Endothelial cell of umbilical vein (primary cell): ENCODE measurements at regions not wholly inside any gene's neighbourhood (a gene's known extent, or its start where the extent isn't known, plus 50 kb on each side); places are given as distances from the start of the nearest gene placed in this dataset.

ENCODE experiments used
- BruUV-seq: library from RNA; stranded (reverse); fragments of 400-500 nt; replicated peaks from 2 replicates; lab custom pipeline; 2021; lab: Mats Ljungman, UMichigan
- CTCF ChIA-PET: fragments of 300-600, 350-600 bp; sonication (Branson Sonifier 250); formaldehyde crosslinking; loops from one replicate; lab custom pipeline; 2021; ENCODE audit warnings: antibody characterized with exemption, inconsistent platforms; lab: Charles Lee
- POLR2A ChIA-PET: fragments of 300-600, 350-600 bp; sonication (Branson Sonifier 250); formaldehyde crosslinking; loops from one replicate; lab custom pipeline; 2021; ENCODE audit warnings: antibody characterized with exemption, inconsistent platforms; lab: Charles Lee
- DNase-seq: peaks from one replicate; pipeline ENCODE4 v3.0.0-alpha.2; 2011; ENCODE audit warnings: low read depth, low spot score
- FAIRE-seq: peaks from 2 replicates; lab custom pipeline; 2011; peaks lifted over from hg19 to GRCh38; lab: Jason Lieb, UNC
- H2AFZ ChIP-seq: 2 replicates; pipeline ENCODE4 v1.6.0; 2012; ENCODE audit warnings: low read depth, low read length, control low read depth, inconsistent platforms
- H3K27ac ChIP-seq: 2 replicates; pipeline ENCODE4 v1.5.1; 2011; ENCODE audit warnings: low read depth, mild to moderate bottlenecking, control low read depth, low read length, moderate library complexity; ENCODE audit not compliant: insufficient read depth
- H3K27me3 ChIP-seq, 2 experiments: 2 replicates each; pipeline versions ENCODE4 v1.6.0 to v1.6.1; 2011; ENCODE audit warnings: low read length in 2 of 2, mixed read lengths in 1 of 2; ENCODE audit not compliant: control insufficient read depth in 2 of 2, insufficient read depth in 2 of 2
- H3K36me3 ChIP-seq, 2 experiments: 2 replicates in 1 of 2; 3 replicates in 1 of 2; pipeline ENCODE4 v1.5.1; 2011; ENCODE audit warnings: low read length in 2 of 2, mild to moderate bottlenecking in 1 of 2, moderate library complexity in 1 of 2; ENCODE audit not compliant: control insufficient read depth in 2 of 2, insufficient read depth in 2 of 2; ENCODE audit errors: extremely low read depth in 1 of 2
- H3K4me1 ChIP-seq: 3 replicates; pipeline ENCODE4 v1.5.1; 2011; ENCODE audit warnings: mild to moderate bottlenecking, low read length; ENCODE audit not compliant: control insufficient read depth, insufficient read depth; ENCODE audit errors: extremely low read depth
- H3K4me2 ChIP-seq: 2 replicates; pipeline ENCODE4 v1.6.1; 2011; ENCODE audit warnings: low read length, control low read depth, mixed read lengths; ENCODE audit not compliant: insufficient read depth
- H3K4me3 ChIP-seq, 3 experiments: fragments of 200-600 bp in 1 of 3; sonication (generic), shearing (Covaris generic) in 1 of 3; replicated peaks in 1 of 3; 2 replicates each; pipeline ENCODE4 v1.5.1; 2011 to 2016; ENCODE audit warnings: control low read depth in 3 of 3, low read length in 3 of 3, mild to moderate bottlenecking in 2 of 3, inconsistent platforms in 1 of 3, low read depth in 1 of 3, moderate library complexity in 1 of 3; ENCODE audit not compliant: insufficient read depth in 1 of 3
- H3K79me2 ChIP-seq: 2 replicates; pipeline ENCODE4 v1.6.0; 2012; ENCODE audit warnings: low read length, inconsistent platforms; ENCODE audit not compliant: control insufficient read depth, insufficient read depth
- H3K9ac ChIP-seq: replicated peaks from 2 replicates; pipeline ENCODE3; 2011; ENCODE audit warnings: low read length, control low read depth; ENCODE audit not compliant: insufficient read depth; ENCODE audit errors: extremely low read depth
- H3K9me1 ChIP-seq: replicated peaks from 3 replicates; pipeline ENCODE4 v1.6.0; 2011; ENCODE audit warnings: mild to moderate bottlenecking, low read length; ENCODE audit not compliant: control insufficient read depth, insufficient read depth; ENCODE audit errors: extremely low read depth
- H3K9me3 ChIP-seq: replicated peaks from 2 replicates; pipeline ENCODE4 v1.5.1; 2012; ENCODE audit warnings: low read length, inconsistent platforms; ENCODE audit not compliant: control insufficient read depth, insufficient read depth
- H4K20me1 ChIP-seq: replicated peaks from 2 replicates; pipeline ENCODE3; 2011; ENCODE audit warnings: mild to moderate bottlenecking, low read length; ENCODE audit not compliant: control insufficient read depth, insufficient read depth; ENCODE audit errors: extremely low read depth
- CTCF ChIP-seq, 2 donors: IDR thresholded peaks; 1 replicate in 1 of 2; 2 replicates in 1 of 2; pipeline ENCODE4 v1.5.1; 2011; ENCODE audit warnings: low read length in 2 of 2, mild to moderate bottlenecking in 2 of 2, moderate library complexity in 2 of 2, control low read depth in 1 of 2, inconsistent platforms in 1 of 2, low read depth in 1 of 2; ENCODE audit not compliant: insufficient read depth in 1 of 2; ENCODE audit errors: extremely low read depth in 1 of 2
- EZH2 ChIP-seq: IDR thresholded peaks from 2 replicates; pipeline ENCODE4 v1.6.1; 2012; ENCODE audit warnings: borderline replicate concordance, low read depth, mild to moderate bottlenecking, moderate library complexity, low read length, inconsistent platforms; ENCODE audit not compliant: severe bottlenecking
- FOS ChIP-seq: IDR thresholded peaks from 2 replicates; pipeline ENCODE4 v1.6.1; 2011; ENCODE audit warnings: mild to moderate bottlenecking, low read length, moderate library complexity, borderline replicate concordance; ENCODE audit not compliant: insufficient read depth
- GATA2 ChIP-seq: IDR thresholded peaks from 2 replicates; pipeline ENCODE4 v1.7.0; 2011; ENCODE audit warnings: low read depth, mild to moderate bottlenecking, moderate library complexity, mixed read lengths, low read length; ENCODE audit not compliant: insufficient read length, insufficient read depth
- JUN ChIP-seq: IDR thresholded peaks from 2 replicates; pipeline ENCODE4 v1.6.1; 2011; ENCODE audit warnings: borderline replicate concordance, low read depth; ENCODE audit not compliant: insufficient read length, insufficient read depth
- MAX ChIP-seq: IDR thresholded peaks from 2 replicates; pipeline ENCODE4 v1.6.1; 2011; ENCODE audit not compliant: insufficient read depth, insufficient read length
- MYC ChIP-seq: IDR thresholded peaks from one replicate; pipeline ENCODE4 v1.6.1; 2011; ENCODE audit warnings: mild to moderate bottlenecking, low read depth, low read length
- POLR2A ChIP-seq: IDR thresholded peaks from 2 replicates; pipeline ENCODE4 v1.6.1; 2012; ENCODE audit warnings: low read depth, mild to moderate bottlenecking, control low read depth, low read length
- POLR2AphosphoS5 ChIP-seq: IDR thresholded peaks from 2 replicates; pipeline ENCODE4 v1.6.1; 2012; ENCODE audit warnings: low read depth, mild to moderate bottlenecking, control low read depth, low read length, moderate library complexity; ENCODE audit not compliant: insufficient read depth
- dilution Hi-C: fragments of 300-500 bp; cut with MboI; formaldehyde crosslinking; loops from one replicate; pipeline ENCODE4 v1.15.0; 2019; ENCODE audit warnings: low sequenced_read_pairs; ENCODE audit not compliant: extremely low pct_ligation_motif_present
- intact Hi-C: fragments of 100-400 bp; cut with micrococcal nuclease; formaldehyde crosslinking; loops from one replicate; pipeline ENCODE4 v1.10.0; 2022

- Histone ChIP-seq H3K4me1 (peaks cover 24% of the 10 kb centered on the region), H3K36me3 (no peaks in the 10 kb centered on the region), H4K20me1 (no peaks in the 10 kb centered on the region), H3K27ac (no peak overlapping the region), H3K9me1 (no peaks in the 10 kb centered on the region), H3K9ac (no peak overlapping the region), H3K27me3 (no peaks in the 10 kb centered on the region), H3K4me2 (no peak overlapping the region), H3K9me3 (no peaks in the 10 kb centered on the region), H3K79me2 (no peaks in the 10 kb centered on the region), H3K4me3 (no peak overlapping the region), H2AFZ (no peak overlapping the region)
- no peak for DNase-seq
- TF ChIP-seq CTCF (IDR thresholded peaks at IDR 0.05; ENCODE audit: extremely low read depth in 1 of 2, insufficient read depth in 1 of 2, low read depth in 1 of 2, low read length in 2 of 2) (no peak), MAX (no peak), FOS (no peak), POLR2AphosphoS5 (no peak), POLR2A (no peak), EZH2 (no peak), GATA2 (no peak), MYC (no peak), JUN (no peak)
- FAIRE-seq, result no peak
- intact Hi-C loops, result loop anchor here (5.0 kb wide), 1 partner anchor 85 kb away; no protein-coding TSS in a partner anchor
- CTCF ChIA-PET, result no interaction called here
- POLR2A ChIA-PET, result no interaction called here
- BruUV-seq, result no TSS peak
- dilution Hi-C loops, result no loop called here
These were observed 109.3 kb downstream of the APIP start for GRCh38 chr11:34806875-34807274.
